22Rv1 (cell line): ENCODE measurements at regions not wholly inside any gene's neighbourhood (a gene's known extent, or its start where the extent isn't known, plus 50 kb on each side); places are given as distances from the start of the nearest gene placed in this dataset.

Source experiments
- ZFX ChIP-seq: fragments of 450-650 bp; IDR thresholded peaks from 2 replicates; pipeline ENCODE4 v1.6.1; 2017; ENCODE audit warnings: antibody characterized with exemption, borderline replicate concordance
- TF ChIP-seq, protein P1 (sequence below): fragments of 450-650 bp; IDR thresholded peaks from 2 replicates; pipeline ENCODE4 v1.5.1; 2017; ENCODE audit warnings: mild to moderate bottlenecking

DNA sequence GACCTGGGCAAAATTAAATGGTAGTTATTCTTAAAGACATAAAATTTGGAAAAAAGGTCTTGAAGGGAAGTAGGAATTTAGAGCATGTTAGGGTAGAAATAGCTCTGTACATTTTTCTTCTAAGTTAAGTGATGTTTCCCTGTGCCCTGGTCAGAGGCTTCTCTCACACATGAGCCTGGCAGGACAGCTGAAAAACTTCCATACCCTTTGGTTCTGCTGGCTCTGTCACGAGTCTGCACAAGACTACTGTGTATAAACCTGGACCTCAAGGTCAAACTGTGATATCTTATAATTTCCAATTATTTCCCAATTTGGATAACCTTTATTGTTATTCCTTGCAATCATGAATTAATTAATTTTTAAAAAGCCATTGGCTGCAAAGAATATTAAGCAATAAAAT, 664.7 kb downstream of the BCL11A start:
- TF ChIP-seq, protein P1, sequence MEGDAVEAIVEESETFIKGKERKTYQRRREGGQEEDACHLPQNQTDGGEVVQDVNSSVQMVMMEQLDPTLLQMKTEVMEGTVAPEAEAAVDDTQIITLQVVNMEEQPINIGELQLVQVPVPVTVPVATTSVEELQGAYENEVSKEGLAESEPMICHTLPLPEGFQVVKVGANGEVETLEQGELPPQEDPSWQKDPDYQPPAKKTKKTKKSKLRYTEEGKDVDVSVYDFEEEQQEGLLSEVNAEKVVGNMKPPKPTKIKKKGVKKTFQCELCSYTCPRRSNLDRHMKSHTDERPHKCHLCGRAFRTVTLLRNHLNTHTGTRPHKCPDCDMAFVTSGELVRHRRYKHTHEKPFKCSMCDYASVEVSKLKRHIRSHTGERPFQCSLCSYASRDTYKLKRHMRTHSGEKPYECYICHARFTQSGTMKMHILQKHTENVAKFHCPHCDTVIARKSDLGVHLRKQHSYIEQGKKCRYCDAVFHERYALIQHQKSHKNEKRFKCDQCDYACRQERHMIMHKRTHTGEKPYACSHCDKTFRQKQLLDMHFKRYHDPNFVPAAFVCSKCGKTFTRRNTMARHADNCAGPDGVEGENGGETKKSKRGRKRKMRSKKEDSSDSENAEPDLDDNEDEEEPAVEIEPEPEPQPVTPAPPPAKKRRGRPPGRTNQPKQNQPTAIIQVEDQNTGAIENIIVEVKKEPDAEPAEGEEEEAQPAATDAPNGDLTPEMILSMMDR, result no peak
- no peak for TF ChIP-seq ZFX
